A673 (cell line): ENCODE measurements at regions not wholly inside any gene's neighbourhood (a gene's known extent, or its start where the extent isn't known, plus 50 kb on each side); places are given as distances from the start of the nearest gene placed in this dataset.

Source experiments
- BruUV-seq: library from RNA; stranded (reverse); fragments of 400-500 nt; replicated peaks from 2 replicates; lab custom pipeline; 2021; lab: Mats Ljungman, UMichigan
- CTCF ChIA-PET: fragments of 300-600 bp; sonication (Branson Sonifier 250); formaldehyde crosslinking; loops from one replicate; lab custom pipeline; 2022; ENCODE audit warnings: antibody characterized with exemption; lab: Charles Lee
- POLR2A ChIA-PET: fragments of 300-600 bp; sonication (Branson Sonifier 250); formaldehyde crosslinking; loops from one replicate; lab custom pipeline; 2022; ENCODE audit warnings: antibody characterized with exemption; ENCODE audit not compliant: low non-redundant PET; lab: Charles Lee
- DNase-seq: peaks from one replicate; pipeline ENCODE4 v3.0.0-alpha.2; 2015; ENCODE audit warnings: low spot score
- H3K27ac ChIP-seq: fragments of 200-600 bp; sonication (generic); 2 replicates; pipeline ENCODE4 v1.5.1; 2016; ENCODE audit warnings: mixed run types, low read depth, mild to moderate bottlenecking, mixed read lengths, antibody characterized with exemption, low read length; ENCODE audit not compliant: poor library complexity, severe bottlenecking
- H3K27me3 ChIP-seq: fragments of 200-600 bp; sonication (generic); replicated peaks from 2 replicates; pipeline ENCODE4 v1.6.1; 2017; ENCODE audit warnings: mixed run types, low read depth, mild to moderate bottlenecking, mixed read lengths, antibody characterized with exemption, low read length; ENCODE audit not compliant: insufficient read depth, poor library complexity
- H3K36me3 ChIP-seq: fragments of 200-600 bp; sonication (generic); 2 replicates; pipeline ENCODE4 v1.6.1; 2016; ENCODE audit warnings: mixed run types, mild to moderate bottlenecking, mixed read lengths, antibody characterized with exemption, low read length; ENCODE audit not compliant: insufficient read depth, poor library complexity, severe bottlenecking
- H3K4me1 ChIP-seq: fragments of 200-600 bp; sonication (generic); 2 replicates; pipeline ENCODE4 v1.6.1; 2017; ENCODE audit warnings: mixed run types, mild to moderate bottlenecking, mixed read lengths, antibody characterized with exemption, low read length; ENCODE audit not compliant: insufficient read depth, poor library complexity, severe bottlenecking
- H3K4me3 ChIP-seq: fragments of 200-600 bp; sonication (generic); 2 replicates; pipeline ENCODE4 v1.5.1; 2016; ENCODE audit warnings: low read depth, mixed run types, mild to moderate bottlenecking, mixed read lengths, low read length; ENCODE audit not compliant: poor library complexity, severe bottlenecking
- H3K9me3 ChIP-seq: fragments of 200-600 bp; sonication (generic); 2 replicates; pipeline ENCODE4 v1.6.1; 2016; ENCODE audit warnings: mixed run types, low read depth, mild to moderate bottlenecking, mixed read lengths, antibody characterized with exemption, low read length; ENCODE audit not compliant: poor library complexity, severe bottlenecking
- EZH2 ChIP-seq: fragments of 200-600 bp; sonication (generic); IDR thresholded peaks from 2 replicates; pipeline ENCODE4 v1.6.1; 2017; ENCODE audit warnings: borderline replicate concordance, low read depth, mild to moderate bottlenecking, mixed read lengths, antibody characterized with exemption, low read length; ENCODE audit not compliant: poor library complexity, severe bottlenecking
- intact Hi-C: fragments of 100-400 bp; cut with micrococcal nuclease; formaldehyde crosslinking; loops from one replicate; pipeline ENCODE4 v1.10.0; 2022; ENCODE audit not compliant: unreplicated experiment
- TF ChIP-seq, protein P1 (sequence below): fragments of 300-800, 200-600 bp; sonication (generic); conservative IDR thresholded peaks from 2 replicates; pipeline ENCODE4 v1.5.1; 2017; ENCODE audit warnings: low read depth, mild to moderate bottlenecking, antibody characterized with exemption, low read length, moderate library complexity, mixed read lengths

DNA sequence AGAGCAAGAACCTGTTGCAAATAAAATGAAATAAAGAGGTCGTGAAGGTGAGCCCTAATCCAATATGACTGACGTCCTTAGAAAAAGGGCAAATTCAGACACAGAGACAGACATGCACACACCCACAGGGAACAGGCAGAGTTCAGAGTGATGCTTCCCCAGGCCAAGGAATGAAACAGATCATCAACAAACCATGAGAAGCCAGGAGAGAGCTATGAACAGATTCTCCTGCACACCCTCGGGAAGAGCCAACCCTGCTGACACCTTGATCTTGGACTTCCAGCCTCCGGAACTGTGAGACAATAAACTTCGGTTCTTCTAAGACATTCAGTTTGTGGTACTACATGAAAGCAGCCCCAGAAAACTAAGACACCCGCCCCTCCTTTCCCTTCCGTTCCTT lies 290.4 kb upstream of the KLF6 start:
- Histone ChIP-seq H3K4me3 (no peak overlapping the region), H3K9me3 (no peaks in the 10 kb centered on the region), H3K27ac (no peak overlapping the region), H3K4me1 (peaks cover under 1% of the 10 kb centered on the region), H3K36me3 (no peaks in the 10 kb centered on the region), H3K27me3 (no peaks in the 10 kb centered on the region)
- no TSS peak for BruUV-seq
- CTCF ChIA-PET: no interaction called here
- TF ChIP-seq EZH2: no peak
- TF ChIP-seq, protein P1, sequence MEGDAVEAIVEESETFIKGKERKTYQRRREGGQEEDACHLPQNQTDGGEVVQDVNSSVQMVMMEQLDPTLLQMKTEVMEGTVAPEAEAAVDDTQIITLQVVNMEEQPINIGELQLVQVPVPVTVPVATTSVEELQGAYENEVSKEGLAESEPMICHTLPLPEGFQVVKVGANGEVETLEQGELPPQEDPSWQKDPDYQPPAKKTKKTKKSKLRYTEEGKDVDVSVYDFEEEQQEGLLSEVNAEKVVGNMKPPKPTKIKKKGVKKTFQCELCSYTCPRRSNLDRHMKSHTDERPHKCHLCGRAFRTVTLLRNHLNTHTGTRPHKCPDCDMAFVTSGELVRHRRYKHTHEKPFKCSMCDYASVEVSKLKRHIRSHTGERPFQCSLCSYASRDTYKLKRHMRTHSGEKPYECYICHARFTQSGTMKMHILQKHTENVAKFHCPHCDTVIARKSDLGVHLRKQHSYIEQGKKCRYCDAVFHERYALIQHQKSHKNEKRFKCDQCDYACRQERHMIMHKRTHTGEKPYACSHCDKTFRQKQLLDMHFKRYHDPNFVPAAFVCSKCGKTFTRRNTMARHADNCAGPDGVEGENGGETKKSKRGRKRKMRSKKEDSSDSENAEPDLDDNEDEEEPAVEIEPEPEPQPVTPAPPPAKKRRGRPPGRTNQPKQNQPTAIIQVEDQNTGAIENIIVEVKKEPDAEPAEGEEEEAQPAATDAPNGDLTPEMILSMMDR: no peak
- POLR2A ChIA-PET: no interaction called here
- intact Hi-C loops: no loop called here
- no peak for DNase-seq

DNA sequence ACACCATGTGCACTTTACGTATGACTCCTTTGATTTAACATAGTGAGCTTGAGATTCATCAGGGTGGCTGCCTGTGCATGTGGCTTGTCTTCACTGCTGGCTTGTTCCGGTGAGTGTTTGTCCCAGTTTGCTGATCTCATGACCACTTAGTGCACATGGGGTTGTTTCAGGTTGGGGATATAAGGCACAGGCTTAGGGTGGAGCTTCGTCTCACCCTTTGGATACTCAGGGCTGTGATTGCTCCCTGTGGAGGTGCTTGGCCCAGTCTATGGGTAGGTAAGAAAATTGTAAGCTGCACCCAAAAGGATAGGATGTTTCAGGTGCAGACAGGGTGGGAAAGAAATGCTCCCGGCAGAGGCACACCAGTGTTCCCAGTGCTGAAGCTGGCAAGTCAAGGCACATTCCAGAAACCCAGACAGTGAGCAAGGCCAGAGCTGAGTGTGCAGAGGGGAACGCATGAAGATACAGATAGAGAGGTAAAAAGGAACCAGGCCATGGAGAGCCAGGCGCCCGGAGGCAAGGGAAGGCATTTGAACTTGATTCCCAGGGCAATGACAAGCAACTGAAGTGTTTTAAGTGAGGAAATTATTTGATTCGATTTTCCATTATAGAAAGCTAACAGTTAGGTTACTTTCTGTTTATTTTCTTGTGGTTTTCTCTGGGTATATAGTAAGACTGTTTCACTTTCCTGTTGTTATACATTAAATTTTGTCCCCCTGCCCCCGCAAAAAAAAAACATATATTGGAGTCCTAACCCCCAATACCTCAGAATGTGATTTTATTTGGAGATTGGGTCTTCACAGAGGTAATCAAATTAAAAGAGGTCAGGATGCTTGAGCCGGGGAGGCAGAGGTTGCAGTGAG lies 289.8 kb upstream of the KLF6 start:
- Histone ChIP-seq H3K9me3 (no peaks in the 10 kb centered on the region), H3K27ac (no peak overlapping the region), H3K4me3 (no peak overlapping the region), H3K4me1 (no peaks in the 10 kb centered on the region), H3K36me3 (no peaks in the 10 kb centered on the region), H3K27me3 (no peaks in the 10 kb centered on the region)
- POLR2A ChIA-PET: no interaction called here
- TF ChIP-seq, protein P1: no peak
- TF ChIP-seq EZH2: no peak
- intact Hi-C loops: no loop called here
- DNase-seq: no peak
- CTCF ChIA-PET: no interaction called here
- BruUV-seq: no TSS peak

GRCh38 chr10:4073912-4074311 lies 288.9 kb upstream of the KLF6 start:
- Histone ChIP-seq H3K9me3 (no peaks in the 10 kb centered on the region), H3K27me3 (no peaks in the 10 kb centered on the region), H3K4me1 (no peaks in the 10 kb centered on the region), H3K36me3 (no peaks in the 10 kb centered on the region), H3K4me3 (no peak overlapping the region), H3K27ac (no peak overlapping the region)
- no peak for DNase-seq
- POLR2A ChIA-PET: no interaction called here
- intact Hi-C loops: no loop called here
- no peak for TF ChIP-seq EZH2
- TF ChIP-seq, protein P1: no peak
- CTCF ChIA-PET: no interaction called here
- BruUV-seq: no TSS peak
